ENCODE measurements at regions not wholly inside any gene's neighbourhood (a gene's known extent, or its start where the extent isn't known, plus 50 kb on each side); places are given as distances from the start of the nearest gene placed in this dataset.

- 58% methylated on average over 6 of the region's 6 CpGs for WGBS (ENCODE audit: insufficient coverage)
Observed at GRCh38 chr5:9947225-9947714, 302.4 kb downstream of the ATPSCKMT start.

DNA sequence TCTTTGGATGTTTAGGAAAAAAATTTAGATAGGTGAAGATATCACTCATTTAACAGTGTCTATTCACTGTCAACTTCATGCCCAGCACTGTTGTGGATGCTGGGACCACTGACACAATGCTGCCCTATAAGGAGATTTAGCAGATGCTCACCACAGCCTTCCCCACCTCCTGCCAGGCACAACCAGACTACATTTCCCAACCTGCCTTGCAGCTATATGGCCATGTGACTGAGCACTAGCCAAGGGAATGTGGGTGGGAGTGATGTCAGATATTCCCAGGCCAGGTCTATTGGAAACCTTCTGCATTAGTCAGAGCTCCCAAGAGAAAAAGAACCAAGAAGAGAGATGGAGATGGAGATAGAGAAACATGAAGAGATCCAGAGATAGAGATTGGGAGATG, 302.6 kb upstream of the TAS2R1 start:
- H3K36me3 Mint-ChIP-seq = no peaks in the 10 kb centered on the region
- H3K27ac ChIP-seq (ENCODE audit: low read length) = no peak overlapping the region
- H3K4me3 ChIP-seq (ENCODE audit: control insufficient read depth in 1 of 2, extremely low read depth in 1 of 2, low read length in 1 of 2) = no peak overlapping the region
- H3K27ac Mint-ChIP-seq = no peak overlapping the region
- peaks cover 5 to 29% (median 22%) of the 10 kb centered on the region in 3 donors for H3K9me3 Mint-ChIP-seq
- H3K4me1 Mint-ChIP-seq = no peaks in the 10 kb centered on the region
- H3K36me3 ChIP-seq (ENCODE audit: control insufficient read depth in 2 of 2, extremely low read depth in 1 of 2, insufficient read depth in 1 of 2, low read length in 1 of 2) = no peaks in the 10 kb centered on the region
- H3K27me3 Mint-ChIP-seq = no peaks in the 10 kb centered on the region
- H3K4me3 Mint-ChIP-seq = no peak overlapping the region
- no peaks in the 10 kb centered on the region for H3K4me1 ChIP-seq (ENCODE audit: control insufficient read depth in 1 of 2, extremely low read depth in 1 of 2, insufficient read depth in 2 of 2, low read length in 2 of 2)
- DNase-seq (no peak), ATAC-seq (replicated peaks in 1 of 4) (no peak)
- CTCF ChIA-PET = no interaction called here
- H3K9me3 ChIP-seq = no peaks in the 10 kb centered on the region
- POLR2A ChIA-PET = no interaction called here
- no peaks in the 10 kb centered on the region for H3K27me3 ChIP-seq (replicated peaks in 1 of 2; ENCODE audit: control insufficient read depth in 2 of 2, extremely low read depth in 1 of 2, insufficient read depth in 2 of 2, low read length in 1 of 2)

More at GRCh38 chr5:9947225-9947714, 302.4 kb downstream of the ATPSCKMT start:
- Mint-ChIP-seq H3K27ac (no peak overlapping the region), H3K36me3 (no peaks in the 10 kb centered on the region), H3K9me3 (peaks cover 0 to 4% (median 0%) of the 10 kb centered on the region in 3 donors), H3K27me3 (peaks cover 0 to 3% of the 10 kb centered on the region in 2 donors), H3K4me1 (no peaks in the 10 kb centered on the region), H3K4me3 (no peak overlapping the region)
- H3K4me1 ChIP-seq (ENCODE audit: control insufficient read depth in 1 of 2, extremely low read depth in 1 of 2, insufficient read depth in 2 of 2, low read length in 2 of 2) = no peaks in the 10 kb centered on the region
- DNase-seq (no peak), ATAC-seq (replicated peaks in 1 of 4) (no peak)
- POLR2A ChIA-PET = no interaction called here
- H3K4me3 ChIP-seq (ENCODE audit: control insufficient read depth in 1 of 2, extremely low read depth in 1 of 2, low read length in 1 of 2) = no peak overlapping the region
- H3K27me3 ChIP-seq (replicated peaks in 1 of 2; ENCODE audit: control insufficient read depth in 2 of 2, extremely low read depth in 1 of 2, insufficient read depth in 2 of 2, low read length in 1 of 2) = no peaks in the 10 kb centered on the region
- CTCF ChIA-PET = no interaction called here
- H3K9me3 ChIP-seq = no peaks in the 10 kb centered on the region
- H3K27ac ChIP-seq (ENCODE audit: low read length) = no peak overlapping the region
- H3K36me3 ChIP-seq (ENCODE audit: control insufficient read depth in 2 of 2, extremely low read depth in 1 of 2, insufficient read depth in 1 of 2, low read length in 1 of 2) = no peaks in the 10 kb centered on the region

- WGBS (ENCODE audit: insufficient coverage) = no CpG with 5 or more reads among the region's 10 CpGs
- no peaks in the 10 kb centered on the region for H3K36me3 ChIP-seq (ENCODE audit: control insufficient read depth in 2 of 2, extremely low read depth in 1 of 2, insufficient read depth in 1 of 2, low read length in 1 of 2)
- H3K4me1 Mint-ChIP-seq = no peaks in the 10 kb centered on the region
- CTCF ChIA-PET = no interaction called here
- ATAC-seq (replicated peaks in 1 of 4) (no peak), DNase-seq (no peak)
- no peaks in the 10 kb centered on the region for H3K9me3 ChIP-seq
- no peak overlapping the region for H3K27ac ChIP-seq (ENCODE audit: low read length)
- no peak overlapping the region for H3K27ac Mint-ChIP-seq
- no peak overlapping the region for H3K4me3 ChIP-seq (ENCODE audit: control insufficient read depth in 1 of 2, extremely low read depth in 1 of 2, low read length in 1 of 2)
- H3K27me3 ChIP-seq (replicated peaks in 1 of 2; ENCODE audit: control insufficient read depth in 2 of 2, extremely low read depth in 1 of 2, insufficient read depth in 2 of 2, low read length in 1 of 2) = no peaks in the 10 kb centered on the region
- H3K4me1 ChIP-seq (ENCODE audit: control insufficient read depth in 1 of 2, extremely low read depth in 1 of 2, insufficient read depth in 2 of 2, low read length in 2 of 2) = no peaks in the 10 kb centered on the region
- peaks cover 5 to 24% (median 20%) of the 10 kb centered on the region in 3 donors for H3K9me3 Mint-ChIP-seq
- no peaks in the 10 kb centered on the region for H3K27me3 Mint-ChIP-seq
- H3K4me3 Mint-ChIP-seq = no peak overlapping the region
- no peaks in the 10 kb centered on the region for H3K36me3 Mint-ChIP-seq
- POLR2A ChIA-PET = no interaction called here
Observed at GRCh38 chr5:9930156-9930555, 300.0 kb upstream of the TAS2R1 start.

- no peak overlapping the region for H3K27ac ChIP-seq (ENCODE audit: low read length)
- CTCF ChIA-PET = no interaction called here
- WGBS (ENCODE audit: insufficient coverage) = 25% methylated on average over 3 of the region's 6 CpGs
- no peaks in the 10 kb centered on the region for H3K36me3 ChIP-seq (ENCODE audit: control insufficient read depth in 2 of 2, extremely low read depth in 1 of 2, insufficient read depth in 1 of 2, low read length in 1 of 2)
- ATAC-seq (replicated peaks in 1 of 4) = no peak
- no peak overlapping the region for H3K4me3 ChIP-seq (ENCODE audit: control insufficient read depth in 1 of 2, extremely low read depth in 1 of 2, low read length in 1 of 2)
- H3K9me3 ChIP-seq = no peaks in the 10 kb centered on the region
- no peaks in the 10 kb centered on the region for H3K4me1 Mint-ChIP-seq
- no peaks in the 10 kb centered on the region for H3K36me3 Mint-ChIP-seq
- DNase-seq = no peak
- no peaks in the 10 kb centered on the region for H3K27me3 Mint-ChIP-seq
- H3K4me3 Mint-ChIP-seq = no peak overlapping the region
- no peaks in the 10 kb centered on the region for H3K4me1 ChIP-seq (ENCODE audit: control insufficient read depth in 1 of 2, extremely low read depth in 1 of 2, insufficient read depth in 2 of 2, low read length in 2 of 2)
- no peaks in the 10 kb centered on the region for H3K27me3 ChIP-seq (replicated peaks in 1 of 2; ENCODE audit: control insufficient read depth in 2 of 2, extremely low read depth in 1 of 2, insufficient read depth in 2 of 2, low read length in 1 of 2)
- H3K9me3 Mint-ChIP-seq = peaks cover 7 to 22% (median 20%) of the 10 kb centered on the region in 3 donors
- no peak overlapping the region for H3K27ac Mint-ChIP-seq
- POLR2A ChIA-PET = no interaction called here
Observed at GRCh38 chr5:9928326-9928725, 298.2 kb upstream of the TAS2R1 start.

DNA sequence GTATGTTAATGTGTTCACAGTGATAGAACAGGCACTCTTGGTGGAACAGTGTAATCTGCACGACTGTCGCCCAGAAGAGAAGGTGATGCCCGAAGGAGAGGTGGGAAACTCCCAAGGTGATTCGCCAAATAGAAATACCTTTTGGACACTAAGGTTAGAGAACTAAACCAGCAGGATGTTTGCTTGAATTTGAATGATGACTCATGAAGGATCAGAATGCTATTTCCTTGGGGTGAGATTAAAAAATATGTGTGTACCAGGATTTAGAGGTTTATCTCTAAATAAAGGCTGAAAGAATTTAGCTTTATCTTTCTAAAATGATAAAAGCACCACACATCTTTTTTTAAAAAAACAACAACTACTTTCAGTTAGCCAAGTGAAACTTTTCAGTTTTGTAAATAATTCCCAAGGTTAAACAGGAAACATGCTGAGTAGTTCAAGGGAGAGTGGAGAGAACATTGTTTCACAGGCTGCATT, 297.4 kb upstream of the TAS2R1 start:
- ChIA-PET CTCF (no interaction called here), POLR2A (no interaction called here)
- 69% methylated on average over 2 of the region's 4 CpGs for WGBS (ENCODE audit: insufficient coverage)
- Histone ChIP-seq H3K27me3 (replicated peaks in 1 of 2; ENCODE audit: control insufficient read depth in 2 of 2, extremely low read depth in 1 of 2, insufficient read depth in 2 of 2, low read length in 1 of 2) (no peaks in the 10 kb centered on the region), H3K4me3 (ENCODE audit: control insufficient read depth in 1 of 2, extremely low read depth in 1 of 2, low read length in 1 of 2) (no peak overlapping the region), H3K4me1 (ENCODE audit: control insufficient read depth in 1 of 2, extremely low read depth in 1 of 2, insufficient read depth in 2 of 2, low read length in 2 of 2) (no peaks in the 10 kb centered on the region), H3K36me3 (ENCODE audit: control insufficient read depth in 2 of 2, extremely low read depth in 1 of 2, insufficient read depth in 1 of 2, low read length in 1 of 2) (no peaks in the 10 kb centered on the region), H3K27ac (ENCODE audit: low read length) (no peak overlapping the region), H3K9me3 (no peaks in the 10 kb centered on the region)
- no peaks in the 10 kb centered on the region for H3K36me3 Mint-ChIP-seq
- no peak overlapping the region for H3K27ac Mint-ChIP-seq
- no peak for ATAC-seq (replicated peaks in 1 of 4)
- H3K27me3 Mint-ChIP-seq = no peaks in the 10 kb centered on the region
- H3K9me3 Mint-ChIP-seq = peaks cover 10 to 22% (median 21%) of the 10 kb centered on the region in 3 donors
- H3K4me1 Mint-ChIP-seq = no peaks in the 10 kb centered on the region
- no peak overlapping the region for H3K4me3 Mint-ChIP-seq
- DNase-seq = no peak

DNA sequence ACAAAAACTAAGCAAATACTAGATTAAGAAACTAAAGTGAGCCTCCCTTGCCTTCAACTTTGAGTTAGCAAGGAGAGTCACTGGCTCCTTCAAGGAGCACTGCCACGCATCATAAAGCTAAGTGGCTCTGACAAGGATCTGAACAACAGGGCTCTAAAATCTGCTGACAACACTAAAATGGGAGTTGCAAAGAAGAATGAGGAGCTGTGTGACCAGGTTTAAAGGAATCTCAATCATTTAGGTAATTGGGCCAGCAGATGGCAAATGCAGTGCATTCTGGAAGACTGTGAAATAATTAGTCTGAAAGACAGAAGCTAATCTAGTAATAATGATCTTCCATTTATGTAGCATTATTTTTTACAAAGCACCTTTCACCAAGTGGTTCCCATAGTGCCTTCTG, 297.0 kb upstream of the TAS2R1 start:
- no peaks in the 10 kb centered on the region for H3K4me1 Mint-ChIP-seq
- no peak for DNase-seq
- 86% methylated on average over 1 of the region's 1 CpG for WGBS (ENCODE audit: insufficient coverage)
- POLR2A ChIA-PET = no interaction called here
- H3K27ac Mint-ChIP-seq = no peak overlapping the region
- Histone ChIP-seq H3K4me1 (ENCODE audit: control insufficient read depth in 1 of 2, extremely low read depth in 1 of 2, insufficient read depth in 2 of 2, low read length in 2 of 2) (no peaks in the 10 kb centered on the region), H3K27ac (ENCODE audit: low read length) (no peak overlapping the region), H3K36me3 (ENCODE audit: control insufficient read depth in 2 of 2, extremely low read depth in 1 of 2, insufficient read depth in 1 of 2, low read length in 1 of 2) (no peaks in the 10 kb centered on the region), H3K4me3 (ENCODE audit: control insufficient read depth in 1 of 2, extremely low read depth in 1 of 2, low read length in 1 of 2) (no peak overlapping the region), H3K9me3 (peaks cover 2% of the 10 kb centered on the region), H3K27me3 (replicated peaks in 1 of 2; ENCODE audit: control insufficient read depth in 2 of 2, extremely low read depth in 1 of 2, insufficient read depth in 2 of 2, low read length in 1 of 2) (no peaks in the 10 kb centered on the region)
- no peaks in the 10 kb centered on the region for H3K27me3 Mint-ChIP-seq
- H3K9me3 Mint-ChIP-seq = peaks cover 14 to 26% (median 22%) of the 10 kb centered on the region in 3 donors
- CTCF ChIA-PET = no interaction called here
- ATAC-seq (replicated peaks in 1 of 4) = no peak
- no peak overlapping the region for H3K4me3 Mint-ChIP-seq
- no peaks in the 10 kb centered on the region for H3K36me3 Mint-ChIP-seq

GRCh38 chr5:9924614-9925013, 294.5 kb upstream of the TAS2R1 start:
- ChIA-PET POLR2A (interaction anchor here in 1 of 2 donors (0.6 kb wide), 1 partner anchor 875 kb away, joined by 3 read pairs; no protein-coding TSS in a partner anchor), CTCF (no interaction called here)
- H3K4me1 ChIP-seq (ENCODE audit: control insufficient read depth in 1 of 2, extremely low read depth in 1 of 2, insufficient read depth in 2 of 2, low read length in 2 of 2) = no peaks in the 10 kb centered on the region
- DNase-seq (no peak), ATAC-seq (replicated peaks in 1 of 4) (no peak)
- no peak overlapping the region for H3K27ac ChIP-seq (ENCODE audit: low read length)
- no peak overlapping the region for H3K4me3 ChIP-seq (ENCODE audit: control insufficient read depth in 1 of 2, extremely low read depth in 1 of 2, low read length in 1 of 2)
- no peak overlapping the region for H3K4me3 Mint-ChIP-seq
- no peaks in the 10 kb centered on the region for H3K36me3 Mint-ChIP-seq
- 46% methylated on average over 2 of the region's 2 CpGs for WGBS (ENCODE audit: insufficient coverage)
- no peak overlapping the region for H3K27ac Mint-ChIP-seq
- H3K9me3 ChIP-seq = peaks cover 2% of the 10 kb centered on the region
- no peaks in the 10 kb centered on the region for H3K36me3 ChIP-seq (ENCODE audit: control insufficient read depth in 2 of 2, extremely low read depth in 1 of 2, insufficient read depth in 1 of 2, low read length in 1 of 2)
- no peaks in the 10 kb centered on the region for H3K4me1 Mint-ChIP-seq
- peaks cover 14 to 22% (median 19%) of the 10 kb centered on the region in 3 donors for H3K9me3 Mint-ChIP-seq
- H3K27me3 Mint-ChIP-seq = no peaks in the 10 kb centered on the region
- H3K27me3 ChIP-seq (replicated peaks in 1 of 2; ENCODE audit: control insufficient read depth in 2 of 2, extremely low read depth in 1 of 2, insufficient read depth in 2 of 2, low read length in 1 of 2) = no peaks in the 10 kb centered on the region
